Umbilical cord (tissue), 1 donor: ENCODE measurements at regions not wholly inside any gene's neighbourhood (a gene's known extent, or its start where the extent isn't known, plus 50 kb on each side); places are given as distances from the start of the nearest gene placed in this dataset.

Source experiments
- DNase-seq: peaks from one replicate; pipeline ENCODE4 v3.0.0-alpha.2; 2015; ENCODE audit warnings: low spot score

DNA sequence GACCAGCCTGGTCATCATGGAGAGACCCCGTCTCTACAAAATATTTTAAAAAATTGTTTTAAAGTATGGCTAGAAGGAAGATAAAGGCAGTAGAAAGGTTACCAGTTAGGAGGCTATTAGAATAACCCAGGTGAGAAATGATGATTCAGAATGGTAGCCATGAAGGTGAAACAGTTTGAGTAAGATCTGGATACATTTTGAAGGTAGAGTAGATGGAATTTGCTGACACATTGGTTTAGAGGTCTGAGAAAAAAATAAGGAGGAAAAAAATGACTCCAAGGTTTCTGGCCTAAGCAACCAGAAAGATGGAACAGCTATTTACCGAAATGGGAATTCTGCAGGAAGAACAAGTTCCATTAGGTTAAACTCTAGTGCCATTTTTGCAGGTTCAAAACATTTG lies 167.9 kb upstream of the TAB2 start:
- no peak for DNase-seq

DNA sequence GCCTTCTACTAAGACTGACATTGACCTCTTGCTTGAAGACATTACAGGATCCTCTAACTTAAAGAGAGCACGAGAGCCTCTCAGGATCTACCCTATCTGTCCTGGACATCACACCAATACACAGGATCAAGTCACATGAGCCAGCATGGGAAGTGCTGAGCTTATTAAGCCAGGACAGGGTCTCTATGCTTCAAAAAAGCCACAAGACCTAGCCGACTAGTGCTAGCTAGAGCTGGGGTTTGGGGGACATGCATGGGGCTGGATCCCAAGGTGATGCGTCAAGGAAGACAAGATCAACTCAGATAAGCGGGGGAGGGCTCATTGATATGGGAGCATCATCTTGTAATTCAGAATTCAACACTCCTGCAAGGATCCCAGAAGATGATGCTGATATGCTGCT lies 167.2 kb upstream of the TAB2 start:
- DNase-seq = no peak

DNA sequence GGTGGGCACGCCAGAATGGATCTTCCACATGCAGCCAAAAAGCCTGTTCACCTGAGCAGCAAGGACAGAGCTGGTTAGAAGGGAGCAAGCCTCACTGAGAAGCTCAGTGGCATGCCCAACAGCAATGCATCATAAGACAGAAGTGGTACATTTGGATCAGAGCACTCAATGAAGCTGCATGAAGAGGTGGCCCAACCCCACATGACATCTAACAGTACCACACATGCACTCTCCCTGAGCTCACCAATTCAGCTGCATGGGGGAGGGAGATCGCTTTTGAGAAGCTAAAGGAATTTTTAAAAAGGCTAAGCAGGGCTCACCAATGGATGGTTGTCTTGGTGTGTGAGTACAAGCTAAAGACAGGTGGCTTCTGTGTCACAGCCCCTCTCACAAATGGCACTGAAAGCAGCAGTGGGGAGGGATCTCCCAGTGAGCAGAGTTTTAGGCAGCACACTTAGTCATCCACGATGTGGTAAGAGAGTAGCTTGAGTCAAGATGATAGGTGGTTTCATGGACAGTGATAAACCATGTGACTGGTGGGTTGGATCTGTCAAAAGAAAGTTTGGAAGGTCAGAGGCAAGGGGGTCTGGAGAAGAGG lies 166.6 kb upstream of the TAB2 start:
- DNase-seq = no peak

DNA sequence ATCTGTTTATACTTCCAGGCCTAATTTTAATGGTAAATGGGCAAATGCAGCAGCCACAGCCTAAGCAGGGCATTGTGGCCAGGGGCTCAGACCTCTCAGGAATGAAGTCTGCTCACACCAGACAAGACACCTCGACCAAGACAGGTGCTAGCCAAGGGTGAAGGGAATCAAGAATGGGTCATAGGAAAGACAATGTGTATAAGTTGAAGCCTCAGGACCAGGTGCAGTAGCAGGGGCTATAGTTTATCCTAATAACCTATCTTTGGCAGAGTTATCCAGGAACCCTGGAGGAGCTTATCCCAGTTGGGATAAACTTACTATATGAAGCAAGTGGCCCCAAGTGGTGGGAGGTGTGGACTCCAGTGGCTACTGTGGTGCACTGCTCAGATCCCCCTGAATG lies 165.0 kb upstream of the TAB2 start:
- no peak for DNase-seq

DNA sequence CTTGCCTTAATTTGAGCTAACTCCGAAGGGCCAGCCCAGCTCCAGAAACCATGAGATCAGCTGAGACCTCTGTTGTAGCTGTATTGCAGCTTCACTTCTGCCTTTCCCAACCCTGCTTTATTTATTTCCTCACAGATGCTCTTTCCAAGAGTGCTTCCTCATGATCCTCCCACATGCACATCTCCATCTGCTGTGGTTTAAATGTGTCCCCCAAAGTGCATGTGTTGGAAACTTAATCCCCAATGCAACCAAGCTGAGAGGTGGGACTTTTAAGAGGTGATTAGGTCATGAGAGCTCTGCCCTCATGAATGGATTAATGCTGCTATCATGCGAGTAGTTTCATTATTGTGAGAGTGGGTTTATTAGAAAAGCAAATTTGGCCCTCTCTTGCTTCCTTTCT lies 164.4 kb upstream of the TAB2 start:
- DNase-seq = no peak

DNA sequence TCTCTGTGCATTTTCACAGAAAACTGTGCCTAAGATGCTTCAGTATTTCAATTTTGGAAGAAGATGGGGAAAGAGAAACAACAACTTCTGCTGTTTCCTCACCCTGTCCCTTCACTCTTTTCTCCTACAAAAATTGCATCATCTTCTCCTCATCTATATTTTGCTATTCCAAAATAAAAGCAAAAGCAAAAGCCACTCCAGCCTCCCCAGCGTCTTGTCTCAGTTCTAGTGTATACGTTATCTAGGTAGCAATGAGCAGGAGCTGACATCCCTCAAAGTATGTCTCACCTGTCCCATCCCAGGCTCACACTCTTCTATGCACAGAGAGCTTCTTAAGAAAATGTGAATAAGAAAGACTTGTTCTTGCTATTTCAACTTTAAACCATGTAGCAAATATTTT lies 163.8 kb upstream of the TAB2 start:
- no peak for DNase-seq

DNA sequence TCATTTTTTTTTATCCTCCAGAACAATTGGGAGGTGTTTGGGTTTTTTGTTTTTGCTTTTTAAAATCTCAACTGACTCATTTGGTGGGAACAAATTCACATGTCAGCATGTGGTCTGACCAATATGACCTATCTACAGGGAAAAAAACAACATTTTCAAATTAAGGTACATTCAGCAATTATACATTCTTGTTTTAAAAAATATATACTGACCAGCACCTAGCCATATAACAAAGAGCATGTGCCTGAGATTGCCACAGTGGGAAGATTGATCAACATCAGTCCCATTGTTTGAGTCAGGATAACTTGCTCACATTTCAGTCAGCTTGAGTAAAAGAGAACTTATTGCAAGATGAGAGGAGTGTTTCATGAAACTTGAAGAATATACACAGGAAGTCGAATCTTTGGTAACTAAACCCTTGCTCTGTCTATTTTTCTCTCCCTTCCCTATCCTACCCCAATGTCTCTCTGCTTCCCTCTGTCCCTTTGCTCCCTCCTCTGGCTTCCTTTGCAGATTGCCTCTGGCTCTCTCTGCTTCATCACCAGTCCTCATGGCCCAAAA lies 163.2 kb upstream of the TAB2 start:
- no peak for DNase-seq

DNA sequence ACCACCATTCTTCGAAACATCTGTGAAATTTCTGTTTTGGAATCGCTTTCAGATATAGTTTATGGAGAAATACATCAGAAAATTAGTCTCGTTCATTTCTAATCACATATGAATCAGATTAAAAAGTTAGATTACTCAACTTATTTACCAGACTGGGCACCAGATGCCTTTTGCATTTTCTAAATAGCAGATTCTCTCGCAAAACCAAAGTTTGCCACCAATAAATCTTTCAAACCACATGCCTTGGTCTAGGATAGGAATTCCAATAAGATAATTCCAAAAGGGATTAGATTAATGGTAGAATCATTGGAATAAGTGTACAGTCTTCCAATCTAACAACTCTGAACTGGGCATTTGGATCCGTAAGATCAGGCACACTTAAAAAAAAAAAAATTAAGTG lies 160.4 kb upstream of the TAB2 start:
- DNase-seq = no peak

DNA sequence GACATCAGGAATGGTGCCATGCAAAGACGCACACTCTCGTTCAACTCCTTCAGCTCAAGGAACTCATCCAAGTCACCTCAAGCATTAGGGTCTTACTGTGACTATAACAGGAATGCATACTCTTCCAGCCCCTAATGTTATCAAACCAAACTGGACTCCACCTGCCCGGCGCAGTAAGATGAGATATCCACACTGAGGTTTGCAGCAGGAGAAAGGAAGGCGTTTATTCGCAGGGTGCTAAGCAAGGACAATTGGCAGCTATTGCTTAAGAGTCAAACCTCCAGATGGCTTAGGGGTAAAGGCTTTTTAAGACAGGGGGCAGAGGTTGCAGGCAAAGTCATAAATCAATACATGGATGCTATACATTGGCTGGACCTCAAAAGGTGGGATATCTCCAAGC lies 159.4 kb upstream of the TAB2 start:
- no peak for DNase-seq

DNA sequence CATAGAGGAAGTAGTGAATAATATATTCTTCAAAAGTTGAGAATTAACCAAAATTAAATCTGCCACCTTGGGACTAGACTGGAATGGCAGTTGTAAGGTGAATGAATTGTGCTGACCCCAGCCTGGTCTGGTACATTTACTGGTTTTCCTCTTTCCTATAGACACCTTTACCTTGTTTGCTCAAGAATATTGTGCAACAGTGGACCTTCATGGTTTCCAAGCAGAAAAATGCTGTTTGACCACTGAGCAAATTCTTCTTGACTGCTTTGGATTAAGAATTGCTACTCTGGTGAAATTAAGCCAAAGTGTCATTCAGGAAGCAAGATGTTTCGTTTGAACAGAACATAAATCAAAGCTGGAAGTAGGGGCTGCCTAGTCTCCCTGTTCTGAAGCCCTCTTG lies 156.6 kb upstream of the TAB2 start:
- DNase-seq = no peak

DNA sequence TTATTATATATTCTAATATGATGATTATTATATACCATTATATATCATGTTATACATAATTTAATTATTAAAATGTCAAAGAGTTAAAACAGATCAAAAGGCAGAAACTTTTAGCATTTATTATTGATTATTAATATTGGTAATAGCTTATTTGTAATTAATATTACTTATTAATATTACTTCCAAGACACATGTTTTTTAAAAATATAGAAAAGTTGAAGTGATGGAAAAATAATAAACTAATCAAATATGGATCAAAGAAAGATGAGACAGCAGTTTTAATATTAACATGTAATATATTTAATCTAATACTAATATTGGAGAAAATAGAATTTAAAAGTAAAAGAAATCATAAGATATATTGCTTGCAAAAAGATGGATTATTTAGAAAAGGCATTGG lies 154.6 kb upstream of the TAB2 start:
- DNase-seq = no peak

DNA sequence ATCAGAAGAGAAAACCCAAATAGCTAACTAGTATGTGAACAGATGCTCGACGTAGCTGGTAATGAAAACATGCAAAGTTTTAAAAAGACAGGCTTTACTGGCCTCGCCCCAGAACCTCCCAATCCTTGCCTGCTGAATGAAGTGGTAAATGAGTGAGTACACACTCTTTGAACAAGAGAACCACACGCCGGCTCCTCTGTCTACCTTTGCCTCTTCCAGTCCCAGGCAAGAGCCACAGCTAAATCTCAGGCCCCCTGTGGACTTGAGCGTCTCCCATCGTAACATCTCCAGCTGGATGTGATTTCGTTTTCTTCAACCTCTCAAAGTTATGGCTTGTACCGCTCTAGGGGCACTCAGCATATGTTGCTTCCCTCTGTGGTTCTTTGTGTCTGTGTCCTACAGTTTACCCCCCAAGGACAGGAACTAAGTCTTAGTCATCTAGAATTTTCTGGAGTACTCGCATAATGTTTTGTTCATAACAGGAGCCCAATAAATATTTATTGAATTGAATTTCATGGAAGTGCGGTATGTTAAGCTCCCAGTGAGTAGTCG lies 153.2 kb upstream of the TAB2 start:
- DNase-seq = no peak

DNA sequence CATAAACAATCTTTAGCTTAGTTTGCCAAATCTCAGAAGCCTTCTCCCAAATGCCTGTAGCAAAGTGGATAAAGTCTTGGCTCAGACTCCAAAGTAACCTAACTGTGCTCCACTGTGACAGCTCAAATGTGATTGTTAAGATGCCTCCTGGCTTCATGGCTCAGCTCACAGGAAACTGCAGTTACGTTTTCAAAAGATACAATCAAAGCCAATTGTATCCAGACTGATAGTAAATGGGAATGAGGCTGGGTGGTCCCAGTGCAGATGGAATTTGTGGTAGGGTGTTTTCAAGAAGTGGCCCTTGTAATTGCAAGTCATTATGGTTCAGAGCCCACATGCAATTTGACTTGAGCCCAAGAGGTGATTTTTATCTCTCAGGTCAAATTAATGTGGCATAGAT lies 151.2 kb upstream of the TAB2 start:
- DNase-seq = peak; percentile 38

DNA sequence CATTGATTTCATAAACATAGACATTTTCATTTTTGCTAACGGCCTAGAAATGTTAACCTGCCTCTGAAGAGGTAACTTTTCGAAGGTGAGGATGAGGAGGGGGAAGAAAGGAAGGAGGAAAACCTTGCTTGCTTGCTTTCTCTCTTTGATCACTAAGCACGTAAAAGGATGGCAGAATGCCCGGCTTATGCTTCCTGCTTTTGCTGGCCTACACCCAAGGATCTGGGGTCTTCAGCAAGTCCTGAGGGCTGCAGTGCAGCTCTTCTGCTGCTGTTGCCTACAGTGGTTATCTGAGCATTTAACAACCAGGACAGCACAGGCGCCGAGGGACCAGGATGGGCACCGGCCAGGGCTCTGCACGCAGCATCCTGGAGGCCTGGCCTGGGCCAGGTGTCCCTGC lies 150.8 kb upstream of the TAB2 start:
- peak; percentile 22 for DNase-seq

DNA sequence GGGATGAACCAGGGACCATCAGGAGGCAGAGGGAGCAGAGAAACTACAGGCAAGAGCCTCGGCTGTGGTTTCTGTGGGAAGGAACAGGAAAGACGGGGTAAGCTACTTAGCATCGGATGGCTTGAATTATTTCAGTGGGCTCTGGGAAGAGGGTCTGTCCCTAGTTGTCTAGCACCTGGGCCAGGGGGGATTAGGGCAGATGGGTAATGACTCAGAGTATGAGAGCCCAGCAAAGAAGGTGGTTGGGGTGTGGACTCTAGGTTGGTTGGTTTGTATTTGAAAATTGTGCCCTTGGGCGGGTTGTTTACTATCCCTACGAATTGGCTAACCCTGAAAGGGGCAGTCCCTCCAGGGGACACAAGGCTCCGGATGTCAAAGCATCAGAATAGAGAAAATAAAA lies 148.5 kb upstream of the TAB2 start:
- no peak for DNase-seq

DNA sequence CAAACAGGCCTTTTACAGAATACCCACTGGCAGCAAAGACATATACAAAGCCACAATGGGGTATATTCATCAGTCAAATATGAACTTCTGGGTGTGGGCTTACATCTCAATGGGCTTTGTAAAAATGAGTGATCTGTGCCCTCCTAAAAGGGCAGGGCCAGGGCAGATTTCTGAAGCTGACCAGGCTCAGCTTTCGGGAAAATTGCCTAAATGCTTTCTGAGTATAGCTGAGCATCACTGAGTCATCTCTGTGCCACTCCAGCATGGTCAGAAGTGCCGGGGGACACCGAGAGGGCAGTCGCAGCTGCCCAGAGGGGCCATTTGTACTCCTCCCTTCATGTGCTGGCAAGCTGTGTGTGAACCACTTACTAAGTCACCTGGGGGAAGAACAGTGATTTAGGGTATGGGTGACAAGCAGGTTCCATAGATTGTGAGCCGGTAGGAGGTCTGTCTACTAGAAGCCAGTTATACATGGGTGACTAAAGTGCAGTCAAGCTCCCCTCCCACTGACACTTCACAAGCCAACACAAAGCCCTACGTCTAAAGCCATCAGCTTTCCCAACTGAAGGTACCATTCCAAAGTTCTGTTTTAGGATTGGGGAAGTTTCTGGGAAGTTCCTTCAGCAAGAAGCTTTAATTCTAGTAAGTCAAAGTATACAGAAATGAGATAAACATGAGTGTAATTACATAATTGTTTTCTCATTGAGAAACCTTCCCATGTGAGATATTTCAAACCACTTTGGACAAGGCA lies 147.6 kb upstream of the TAB2 start:
- no peak for DNase-seq

DNA sequence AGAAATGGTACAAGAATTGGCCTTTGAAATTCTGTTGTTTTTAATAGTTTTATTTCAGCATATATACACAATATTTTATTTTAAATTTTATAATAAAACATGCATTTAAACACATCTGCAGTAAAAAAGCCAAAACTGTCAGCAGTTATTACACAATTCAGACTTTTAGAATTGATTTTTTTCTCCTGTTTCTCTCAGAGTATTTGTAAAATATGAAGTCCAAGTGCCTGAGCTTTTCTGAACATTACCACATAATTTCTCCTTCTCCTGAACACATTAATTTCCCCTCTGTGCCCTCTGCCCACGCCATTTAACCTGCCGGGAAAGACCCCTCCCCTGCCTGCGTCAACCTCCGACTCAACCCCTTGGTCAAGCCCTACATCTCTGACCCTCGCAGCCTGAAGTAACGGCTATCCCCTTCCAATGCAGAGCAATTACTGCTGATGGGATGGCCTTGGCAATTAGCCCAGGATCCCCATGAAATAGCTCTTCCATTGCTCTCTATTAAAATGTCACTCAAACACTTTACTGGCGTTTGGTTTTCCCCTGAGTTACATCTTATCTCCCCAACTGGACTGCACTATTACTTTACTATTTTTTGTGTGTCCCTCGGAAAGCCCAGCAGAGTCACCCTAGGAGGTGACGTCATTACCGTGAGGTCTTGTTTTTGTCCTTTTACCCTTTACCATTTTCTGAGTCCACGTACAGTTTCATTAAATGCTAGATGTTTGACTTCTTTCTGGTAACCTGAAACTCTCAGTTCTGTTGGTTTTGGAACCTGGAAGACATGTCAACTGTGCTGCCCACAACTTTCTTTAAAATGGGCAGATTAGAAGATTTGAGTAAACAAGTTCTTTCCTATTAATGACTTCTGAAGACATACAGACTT lies 146.7 kb upstream of the TAB2 start:
- DNase-seq = no peak

DNA sequence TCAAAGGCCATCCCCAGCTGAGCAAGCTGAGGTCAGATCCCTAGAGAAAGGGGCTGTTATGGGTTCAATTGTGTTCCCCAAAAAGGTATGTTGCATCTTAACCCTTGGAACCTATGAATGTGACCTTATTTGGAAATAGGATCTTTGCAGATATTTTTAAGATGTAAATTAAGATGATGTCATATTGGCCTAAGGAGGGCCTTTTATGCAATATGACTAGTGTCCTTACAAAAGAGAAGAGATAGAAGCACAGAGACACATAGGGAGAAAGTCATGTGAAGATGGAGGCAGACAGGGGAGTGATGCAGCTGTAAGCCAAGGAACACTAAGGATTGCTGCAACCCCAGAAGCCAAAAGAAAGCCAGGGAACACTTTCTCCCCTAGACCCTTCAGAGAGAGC lies 144.3 kb upstream of the TAB2 start:
- DNase-seq = no peak

DNA sequence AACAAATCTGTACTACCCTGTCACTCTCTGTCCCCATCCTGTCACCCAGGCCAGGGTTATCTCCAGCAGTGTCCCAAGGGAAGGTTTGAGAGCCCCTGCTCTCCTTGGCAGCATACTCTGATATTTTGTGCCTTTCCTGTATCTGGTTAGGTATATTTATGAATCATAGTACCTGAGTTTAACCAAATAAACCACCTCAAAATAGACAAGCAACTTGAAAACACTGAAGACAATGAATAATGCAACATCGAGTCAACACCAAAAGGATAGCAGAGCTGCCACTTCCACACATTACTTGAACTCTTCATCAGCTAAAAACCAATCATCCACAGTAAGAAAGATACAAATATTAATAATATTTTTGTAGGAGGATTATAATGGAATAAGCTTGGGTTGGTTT lies 142.6 kb upstream of the TAB2 start:
- DNase-seq = no peak

DNA sequence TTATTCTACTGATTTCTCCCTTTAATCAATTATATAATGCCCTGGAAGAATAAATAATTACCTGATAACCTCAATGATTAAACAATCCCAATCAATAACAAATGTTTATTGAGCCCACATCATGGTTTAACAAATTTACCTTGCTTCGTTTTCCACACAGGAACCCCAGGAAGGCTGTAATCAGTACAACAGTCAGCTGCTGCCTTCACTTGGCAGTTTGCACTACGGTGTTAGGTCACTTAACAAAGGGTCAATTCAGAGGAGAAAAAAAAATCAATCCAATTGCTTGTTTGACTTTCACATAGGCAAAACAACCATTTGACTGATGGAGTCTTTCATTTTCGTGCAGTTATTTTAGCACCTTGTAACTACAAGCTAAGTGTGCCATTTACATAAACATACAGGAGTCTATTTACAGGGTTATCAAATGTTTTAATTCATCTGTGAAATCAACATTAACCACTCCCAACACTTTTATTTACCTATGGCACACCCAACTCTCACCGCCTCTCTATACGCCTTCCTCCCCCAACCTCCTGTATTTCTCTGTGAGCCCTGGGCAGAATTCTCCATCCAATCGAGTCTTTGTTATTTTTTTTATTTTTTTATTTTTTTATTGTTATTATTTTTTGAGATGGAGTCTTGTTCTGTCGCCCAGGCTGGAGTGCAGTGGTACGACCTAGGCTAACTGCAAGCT lies 140.4 kb upstream of the TAB2 start:
- DNase-seq = no peak

DNA sequence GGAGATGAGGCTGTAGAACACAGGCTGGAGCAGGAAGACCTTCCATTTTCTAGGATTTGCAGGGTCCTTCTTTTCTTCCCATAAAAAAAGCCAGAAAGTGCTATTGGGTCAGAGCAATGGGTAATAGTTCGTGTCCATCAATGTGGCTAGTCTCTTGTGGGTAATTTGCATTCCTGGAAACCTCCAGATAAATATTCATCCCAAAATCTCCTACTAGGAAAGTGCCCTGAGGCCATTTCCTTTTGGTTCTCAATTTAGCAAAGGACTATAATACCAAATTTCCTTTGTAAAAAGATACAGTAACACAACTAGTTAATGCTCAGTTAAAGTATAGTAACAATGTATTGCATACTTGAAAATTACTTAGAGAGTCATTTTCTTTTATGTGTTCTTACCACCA lies 138.1 kb upstream of the TAB2 start:
- no peak for DNase-seq

DNA sequence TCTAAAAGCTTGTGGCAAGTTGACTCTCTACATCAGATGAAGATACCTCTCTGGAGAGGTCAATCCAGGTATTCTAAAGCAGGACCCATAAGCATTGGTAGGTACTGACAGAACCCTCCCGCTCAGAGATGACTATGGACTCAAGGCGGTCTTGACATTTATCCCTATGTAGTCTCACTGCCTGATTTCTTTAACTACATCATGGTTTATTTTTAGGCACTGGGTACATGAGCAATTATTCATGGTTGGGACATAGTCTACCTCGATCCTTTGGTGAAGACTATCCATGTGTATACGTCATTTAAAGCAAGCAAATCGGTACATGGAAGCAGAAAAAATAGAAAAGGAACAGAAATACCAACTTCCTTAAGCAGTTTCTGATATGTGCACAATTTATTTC lies 136.2 kb upstream of the TAB2 start:
- DNase-seq = no peak
